Natural killer cell (primary cell): ENCODE measurements at regions not wholly inside any gene's neighbourhood (a gene's known extent, or its start where the extent isn't known, plus 50 kb on each side); places are given as distances from the start of the nearest gene placed in this dataset.

Source experiments
- ATAC-seq, 3 donors: fragments of 150-1000 bp in 2 of 3; fragments of 200-7000 bp in 1 of 3; cut with Tn5 transposase; 1 replicate in 1 of 3; 2 replicates in 2 of 3; pipeline ENCODE4 v1.10.0; 2021; ENCODE audit warnings: mild to moderate bottlenecking in 2 of 3, moderate library complexity in 2 of 3
- DNase-seq, 2 donors: peaks; one replicate each; pipeline versions ENCODE4 v3.0.0 to v3.0.0-alpha.2; 2013 to 2021; ENCODE audit warnings: mixed read lengths in 1 of 2
- H3K27ac ChIP-seq: one replicate; pipeline ENCODE4 v1.5.1; 2013; ENCODE audit warnings: mild to moderate bottlenecking, low read length
- H3K27me3 ChIP-seq: one replicate; pipeline ENCODE4 v1.6.1; 2013; ENCODE audit warnings: low read length; ENCODE audit not compliant: control insufficient read depth, insufficient read depth
- H3K36me3 ChIP-seq: one replicate; pipeline ENCODE4 v1.6.1; 2013; ENCODE audit warnings: low read length; ENCODE audit not compliant: control insufficient read depth, insufficient read depth
- H3K4me1 ChIP-seq: one replicate; pipeline ENCODE4 v1.6.1; 2013; ENCODE audit warnings: low read length; ENCODE audit not compliant: control insufficient read depth, insufficient read depth
- H3K4me3 ChIP-seq: one replicate; pipeline ENCODE4 v1.5.1; 2013; ENCODE audit warnings: low read length
- H3K9me3 ChIP-seq: one replicate; pipeline ENCODE4 v1.6.1; 2013; ENCODE audit warnings: low read length; ENCODE audit not compliant: control insufficient read depth, insufficient read depth
- H3K27ac Mint-ChIP-seq, 2 donors: one replicate each; pipeline ENCODE4 v1.8.0; 2022; ENCODE audit warnings: mild to moderate bottlenecking in 2 of 2, mixed read lengths in 2 of 2, moderate library complexity in 1 of 2
- H3K27me3 Mint-ChIP-seq, 2 donors: one replicate each; pipeline ENCODE4 v1.8.0; 2022; ENCODE audit warnings: low read depth in 2 of 2, mixed read lengths in 2 of 2
- H3K36me3 Mint-ChIP-seq: one replicate; pipeline ENCODE4 v1.8.0; 2022; ENCODE audit warnings: mixed read lengths
- H3K4me1 Mint-ChIP-seq, 2 donors: one replicate each; pipeline ENCODE4 v1.8.0; 2022; ENCODE audit warnings: mixed read lengths in 2 of 2
- H3K4me3 Mint-ChIP-seq: one replicate; pipeline ENCODE4 v1.8.0; 2022; ENCODE audit warnings: mild to moderate bottlenecking, moderate library complexity, mixed read lengths
- H3K9me3 Mint-ChIP-seq, 2 donors: one replicate each; pipeline ENCODE4 v1.8.0; 2022; ENCODE audit warnings: mixed read lengths in 2 of 2
- WGBS: methylation state at CpG from one replicate; pipeline ENCODE4 v1.1.7; 2013; ENCODE audit warnings: missing lambda C conversion rate; ENCODE audit not compliant: insufficient coverage; 5-methylcytosine and 5-hydroxymethylcytosine counted together
- intact Hi-C: fragments of 100-400 bp; cut with micrococcal nuclease; formaldehyde crosslinking; loops from one replicate; pipeline ENCODE4 v1.14.2; 2022
- TF ChIP-seq, protein P1 (sequence below): fragments of 200-600 bp; IDR thresholded peaks from one replicate; pipeline ENCODE4 v1.8.0; 2022; ENCODE audit warnings: antibody characterized with exemption

DNA sequence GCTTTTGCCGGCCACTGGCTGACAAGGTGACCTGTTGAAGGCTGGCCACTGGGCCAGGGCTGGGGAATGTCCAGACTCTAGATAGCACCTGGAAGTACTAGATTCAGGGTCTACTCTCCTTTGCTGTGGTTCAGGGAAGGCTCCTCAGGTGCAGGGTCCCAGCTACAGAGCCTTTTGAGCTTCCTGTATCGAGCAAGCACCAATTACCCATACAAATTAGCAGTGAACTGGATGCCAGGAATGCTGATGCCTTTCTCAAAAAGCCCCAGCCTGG is 213.4 kb downstream of the CYP26B1 start:
- no peaks in the 10 kb centered on the region for H3K4me1 ChIP-seq
- TF ChIP-seq, protein P1, sequence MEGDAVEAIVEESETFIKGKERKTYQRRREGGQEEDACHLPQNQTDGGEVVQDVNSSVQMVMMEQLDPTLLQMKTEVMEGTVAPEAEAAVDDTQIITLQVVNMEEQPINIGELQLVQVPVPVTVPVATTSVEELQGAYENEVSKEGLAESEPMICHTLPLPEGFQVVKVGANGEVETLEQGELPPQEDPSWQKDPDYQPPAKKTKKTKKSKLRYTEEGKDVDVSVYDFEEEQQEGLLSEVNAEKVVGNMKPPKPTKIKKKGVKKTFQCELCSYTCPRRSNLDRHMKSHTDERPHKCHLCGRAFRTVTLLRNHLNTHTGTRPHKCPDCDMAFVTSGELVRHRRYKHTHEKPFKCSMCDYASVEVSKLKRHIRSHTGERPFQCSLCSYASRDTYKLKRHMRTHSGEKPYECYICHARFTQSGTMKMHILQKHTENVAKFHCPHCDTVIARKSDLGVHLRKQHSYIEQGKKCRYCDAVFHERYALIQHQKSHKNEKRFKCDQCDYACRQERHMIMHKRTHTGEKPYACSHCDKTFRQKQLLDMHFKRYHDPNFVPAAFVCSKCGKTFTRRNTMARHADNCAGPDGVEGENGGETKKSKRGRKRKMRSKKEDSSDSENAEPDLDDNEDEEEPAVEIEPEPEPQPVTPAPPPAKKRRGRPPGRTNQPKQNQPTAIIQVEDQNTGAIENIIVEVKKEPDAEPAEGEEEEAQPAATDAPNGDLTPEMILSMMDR = no peak
- H3K9me3 Mint-ChIP-seq = no peaks in the 10 kb centered on the region
- no peaks in the 10 kb centered on the region for H3K36me3 Mint-ChIP-seq
- no peaks in the 10 kb centered on the region for H3K27me3 ChIP-seq
- no peak overlapping the region for H3K27ac ChIP-seq
- H3K27me3 Mint-ChIP-seq = no peaks in the 10 kb centered on the region
- H3K36me3 ChIP-seq = no peaks in the 10 kb centered on the region
- H3K27ac Mint-ChIP-seq = no peak overlapping the region
- ATAC-seq = no peak
- DNase-seq = no peak
- intact Hi-C loops = no loop called here
- H3K4me3 ChIP-seq = no peak overlapping the region
- no peaks in the 10 kb centered on the region for H3K4me1 Mint-ChIP-seq
- 87% methylated on average over 2 of the region's 2 CpGs for WGBS
- no peaks in the 10 kb centered on the region for H3K9me3 ChIP-seq
- no peak overlapping the region for H3K4me3 Mint-ChIP-seq

DNA sequence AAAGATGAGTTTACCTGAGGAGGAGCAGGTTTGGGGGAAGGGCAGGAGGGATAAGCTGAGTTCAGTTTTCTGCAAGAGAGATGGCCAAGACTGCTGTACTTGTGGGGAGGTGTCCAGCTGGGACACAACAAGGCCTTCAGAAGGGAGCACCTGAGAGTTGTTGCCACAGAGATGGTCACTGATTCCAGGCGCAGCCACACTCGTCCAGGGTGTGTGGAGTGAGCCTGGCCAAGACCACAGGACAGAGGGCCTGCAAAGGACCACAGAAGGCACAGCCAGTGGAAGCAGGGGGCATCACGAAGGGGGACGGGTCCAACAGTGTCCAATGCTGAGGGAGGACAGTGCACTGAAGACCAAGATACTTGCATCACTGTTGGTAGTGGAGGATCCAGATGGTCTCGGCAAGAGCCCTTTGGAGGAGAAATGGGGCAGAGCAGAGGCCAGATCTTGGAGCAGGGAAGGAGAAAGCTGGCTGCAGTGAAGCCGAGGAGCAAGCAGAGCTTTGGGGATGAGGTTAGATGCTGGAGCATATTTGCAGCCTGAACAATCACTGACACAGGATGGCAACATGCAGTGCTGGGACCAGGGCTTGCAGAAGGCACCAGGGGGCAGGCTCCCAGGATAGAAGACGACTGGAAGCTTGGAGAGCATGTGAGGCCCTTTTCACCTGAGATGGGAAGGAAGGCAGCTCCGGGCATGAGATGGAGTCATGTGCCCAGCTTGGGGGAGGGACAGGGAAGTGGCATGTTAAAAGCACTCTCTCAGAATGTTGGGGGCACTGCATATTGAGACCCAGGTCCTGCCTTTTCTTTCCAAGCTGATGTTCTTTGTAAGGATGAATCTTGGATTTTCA is 214.0 kb downstream of the CYP26B1 start:
- H3K4me3 ChIP-seq = no peak overlapping the region
- TF ChIP-seq, protein P1 = no peak
- no peaks in the 10 kb centered on the region for H3K4me1 Mint-ChIP-seq
- H3K4me1 ChIP-seq = no peaks in the 10 kb centered on the region
- H3K27ac ChIP-seq = no peak overlapping the region
- no peaks in the 10 kb centered on the region for H3K9me3 ChIP-seq
- no peaks in the 10 kb centered on the region for H3K36me3 ChIP-seq
- no peaks in the 10 kb centered on the region for H3K27me3 Mint-ChIP-seq
- H3K27ac Mint-ChIP-seq = no peak overlapping the region
- intact Hi-C loops = no loop called here
- no peaks in the 10 kb centered on the region for H3K9me3 Mint-ChIP-seq
- no peaks in the 10 kb centered on the region for H3K27me3 ChIP-seq
- H3K36me3 Mint-ChIP-seq = no peaks in the 10 kb centered on the region
- H3K4me3 Mint-ChIP-seq = no peak overlapping the region
- DNase-seq (no peak), ATAC-seq (no peak)
- WGBS = 66% methylated on average over 8 of the region's 8 CpGs

DNA sequence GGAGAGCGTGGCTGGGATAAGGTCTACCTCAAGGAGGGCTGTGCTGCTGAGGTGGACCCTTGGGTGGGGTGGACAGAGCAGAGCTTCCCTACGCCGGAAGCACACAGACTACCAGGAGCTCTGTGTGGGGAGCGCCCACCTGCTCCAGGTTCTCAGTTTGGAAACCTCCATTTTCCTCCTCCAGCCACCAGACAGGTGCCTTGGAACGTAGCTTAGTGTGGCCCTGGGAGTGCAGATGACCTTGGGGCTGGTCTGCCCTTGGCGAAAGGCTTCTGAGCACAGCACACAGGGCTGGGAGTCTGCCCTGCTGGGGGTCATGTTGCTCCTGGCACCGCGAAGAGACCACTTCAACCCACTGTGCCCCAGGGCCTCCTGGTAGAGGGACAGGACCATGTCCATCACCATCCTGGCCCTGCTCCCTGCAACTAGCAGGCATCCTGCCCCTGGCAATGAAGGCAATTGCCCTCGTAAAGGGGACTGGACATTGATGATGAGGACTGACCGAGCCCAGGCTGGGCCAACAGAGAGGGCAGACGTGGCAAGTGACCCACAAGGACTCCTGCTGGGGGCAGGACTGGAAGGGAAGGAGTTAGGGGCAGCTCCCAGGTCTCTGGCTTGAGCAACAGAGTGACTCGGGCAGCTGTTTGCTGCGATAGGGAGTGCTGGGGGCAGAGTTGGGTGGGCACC is 214.7 kb downstream of the CYP26B1 start:
- ATAC-seq (no peak), DNase-seq (no peak)
- H3K4me1 Mint-ChIP-seq = no peaks in the 10 kb centered on the region
- H3K4me3 Mint-ChIP-seq = no peak overlapping the region
- TF ChIP-seq, protein P1 = no peak
- no peaks in the 10 kb centered on the region for H3K36me3 Mint-ChIP-seq
- no peaks in the 10 kb centered on the region for H3K27me3 ChIP-seq
- H3K27ac Mint-ChIP-seq = no peak overlapping the region
- WGBS = 75% methylated on average over 13 of the region's 13 CpGs
- H3K9me3 ChIP-seq = no peaks in the 10 kb centered on the region
- H3K4me1 ChIP-seq = no peaks in the 10 kb centered on the region
- no peaks in the 10 kb centered on the region for H3K27me3 Mint-ChIP-seq
- no peaks in the 10 kb centered on the region for H3K9me3 Mint-ChIP-seq
- H3K27ac ChIP-seq = no peak overlapping the region
- intact Hi-C loops = no loop called here
- H3K36me3 ChIP-seq = no peaks in the 10 kb centered on the region
- no peak overlapping the region for H3K4me3 ChIP-seq
